Activated CD4-positive, alpha-beta T cell treated with anti-CD3 and anti-CD28 coated beads, Interleukin-10, Interleukin-2, amounts not matched to agents 100 ng/mL and 50 ng/mL, durations not matched to agents 16 hours and 8 hours (primary cell): ENCODE measurements at regions not wholly inside any gene's neighbourhood (a gene's known extent, or its start where the extent isn't known, plus 50 kb on each side); places are given as distances from the start of the nearest gene placed in this dataset.
"Not testable (repeated sequence)": the region's sequence is repeated elsewhere in the genome, so short reads cannot be mapped to it uniquely, and the experiment has no call there.

ENCODE experiments used
- DNase-seq: peaks from one replicate; pipeline ENCODE4 v3.0.0-alpha.2; 2020

GRCh38 chr12:11980115-11980514, 90.6 kb upstream of the BCL2L14 start:
- peak; percentile 8 for DNase-seq

- DNase-seq, result peak; percentile 95
Measured at GRCh38 chr12:11981121-11981733, 89.5 kb upstream of the BCL2L14 start.

- DNase-seq, result no peak
Measured at GRCh38 chr12:11984417-11984816, 86.3 kb upstream of the BCL2L14 start.

GRCh38 chr12:11986165-11986564, 84.6 kb upstream of the BCL2L14 start:
- DNase-seq, result no peak

- DNase-seq, result no peak
Measured at GRCh38 chr12:11987901-11988300, 82.8 kb upstream of the BCL2L14 start.

GRCh38 chr12:11991604-11992003, 79.1 kb upstream of the BCL2L14 start:
- no peak for DNase-seq

GRCh38 chr12:11992515-11992914, 78.2 kb upstream of the BCL2L14 start:
- DNase-seq, result no peak

- DNase-seq, result peak; percentile 58
Measured at GRCh38 chr12:11998307-11998943, 72.3 kb upstream of the BCL2L14 start.

- DNase-seq, result no peak
Measured at GRCh38 chr12:11998944-11999315, 71.8 kb upstream of the BCL2L14 start.

- DNase-seq, result no peak
Measured at GRCh38 chr12:12003609-12004008, 67.1 kb upstream of the BCL2L14 start.

- DNase-seq, result no peak
Measured at GRCh38 chr12:12004524-12004923, 66.2 kb upstream of the BCL2L14 start.

- DNase-seq, result peak; percentile 94
Measured at GRCh38 chr12:12007001-12007712, 63.6 kb upstream of the BCL2L14 start.

GRCh38 chr12:12007713-12008231, 63.0 kb upstream of the BCL2L14 start:
- DNase-seq, result peak; percentile 34

GRCh38 chr12:12008232-12008850, 62.4 kb upstream of the BCL2L14 start:
- DNase-seq, result peak; percentile 79

GRCh38 chr12:12008931-12009611, 61.7 kb upstream of the BCL2L14 start:
- peak; percentile 94 for DNase-seq

- not testable (repeated sequence) for DNase-seq
Measured at GRCh38 chr12:12009749-12010276, 60.9 kb upstream of the BCL2L14 start.

GRCh38 chr12:12010277-12011039, 60.3 kb upstream of the BCL2L14 start:
- DNase-seq, result peak; percentile 91

GRCh38 chr12:12011880-12012260, 58.9 kb upstream of the BCL2L14 start:
- no peak for DNase-seq

GRCh38 chr12:12015073-12015685, 55.6 kb upstream of the BCL2L14 start:
- no peak for DNase-seq

GRCh38 chr12:12016284-12017100, 54.2 kb upstream of the BCL2L14 start:
- peak; percentile 80 for DNase-seq
